A549 (cell line): ENCODE measurements at regions not wholly inside any gene's neighbourhood (a gene's known extent, or its start where the extent isn't known, plus 50 kb on each side); places are given as distances from the start of the nearest gene placed in this dataset.

Source experiments
- ATAC-seq, 2 experiments: fragments of 200-7000 bp in 1 of 2; fragments of >200 bp in 1 of 2; cut with Nextera tagmentation in 1 of 2; cut with Tn5 transposase in 1 of 2; 3 replicates each; pipeline versions ENCODE4 v1.8.0 to v1.9.1; 2018 to 2020; ENCODE audit warnings: mild to moderate bottlenecking in 1 of 2, moderate library complexity in 1 of 2
- CTCF ChIA-PET: fragments of 300-600 bp; sonication (Branson Sonifier 250); formaldehyde crosslinking; extraction: SDS; loops from one replicate; lab custom pipeline; 2021; ENCODE audit warnings: antibody characterized with exemption, inconsistent platforms; lab: Yijun Ruan, JAX
- POLR2A ChIA-PET: fragments of 350-600 bp; formaldehyde crosslinking; extraction: SDS; loops from one replicate; lab custom pipeline; 2021; ENCODE audit warnings: antibody characterized with exemption, inconsistent platforms; lab: Yijun Ruan, JAX
- DNase-seq, 2 experiments: peaks; one replicate each; pipeline versions ENCODE4 v3.0.0 to v3.0.0-alpha.2; 2011 to 2016; ENCODE audit warnings: low read depth in 1 of 2, low spot score in 1 of 2
- FAIRE-seq: peaks from 2 replicates; lab custom pipeline; 2011; peaks lifted over from hg19 to GRCh38; lab: Jason Lieb, UNC
- H3K27ac ChIP-seq, 2 experiments: fragments of >200 bp; sonication (Bioruptor Twin); formaldehyde crosslinking; 3 replicates each; pipeline ENCODE4 v1.5.1; 2016 to 2017
- H3K4me1 ChIP-seq: fragments of >200 bp; sonication (Bioruptor Twin); formaldehyde crosslinking; 3 replicates; pipeline ENCODE4 v1.6.1; 2016
- H3K4me2 ChIP-seq: fragments of >200 bp; sonication (Bioruptor Twin); formaldehyde crosslinking; 3 replicates; pipeline ENCODE4 v1.6.1; 2016
- H3K4me3 ChIP-seq: fragments of >200 bp; sonication (Bioruptor Twin); formaldehyde crosslinking; 3 replicates; pipeline ENCODE4 v1.5.1; 2016
- H3K9me3 ChIP-seq: fragments of >200 bp; sonication (Bioruptor Twin); formaldehyde crosslinking; 3 replicates; pipeline ENCODE4 v1.6.1; 2016
- CBX2 ChIP-seq: fragments of 200-600 bp; sonication (generic); IDR thresholded peaks from 2 replicates; pipeline ENCODE4 v1.6.1; 2016; ENCODE audit warnings: low read depth, mild to moderate bottlenecking, borderline replicate concordance
- CBX8 ChIP-seq: fragments of 200-600 bp; sonication (generic); IDR thresholded peaks from 2 replicates; pipeline ENCODE4 v1.6.1; 2016
- CHD2 ChIP-seq: fragments of 150-350 bp; IDR thresholded peaks from 2 replicates; pipeline ENCODE4 v1.6.1; 2014; ENCODE audit warnings: low read length; ENCODE audit not compliant: partially characterized antibody
- FOSB ChIP-seq: fragments of 250-450 bp; sonication (Bioruptor Pico); IDR thresholded peaks from 2 replicates; pipeline ENCODE4 v1.5.0; 2020; ENCODE audit warnings: mild to moderate bottlenecking, moderate library complexity
- FOSL2 ChIP-seq, 2 experiments: fragments of 450-650 bp in 1 of 2; fragments of >200 bp in 1 of 2; sonication (Bioruptor Twin) in 1 of 2; formaldehyde crosslinking; IDR thresholded peaks; 2 replicates each; pipeline versions ENCODE4 v1.5.0 to v1.6.1; 2016 to 2020; ENCODE audit warnings: mild to moderate bottlenecking in 1 of 2, moderate library complexity in 1 of 2
- HDAC2 ChIP-seq: fragments of 200-600 bp; sonication (generic); IDR thresholded peaks from 2 replicates; pipeline ENCODE4 v1.6.1; 2016
- HOXA7 ChIP-seq: fragments of 250-450 bp; sonication (Bioruptor Pico); IDR thresholded peaks from 2 replicates; pipeline ENCODE4 v1.5.0; 2020; ENCODE audit warnings: mild to moderate bottlenecking, moderate library complexity
- HOXB5 ChIP-seq: fragments of 250-450 bp; sonication (Bioruptor Pico); IDR thresholded peaks from 2 replicates; pipeline ENCODE4 v1.5.0; 2020; ENCODE audit warnings: mild to moderate bottlenecking, moderate library complexity
- KDM1A ChIP-seq: fragments of 200-600 bp; sonication (generic); IDR thresholded peaks from 2 replicates; pipeline ENCODE4 v1.6.1; 2016; ENCODE audit warnings: low read depth, mild to moderate bottlenecking
- KDM5A ChIP-seq: fragments of 200-600 bp; sonication (generic); IDR thresholded peaks from 2 replicates; pipeline ENCODE4 v1.6.1; 2016; ENCODE audit warnings: antibody characterized with exemption, mild to moderate bottlenecking
- MAFK ChIP-seq: fragments of 450-650 bp; IDR thresholded peaks from 2 replicates; pipeline ENCODE4 v1.6.1; 2014; ENCODE audit not compliant: partially characterized antibody
- MAZ ChIP-seq: fragments of 150-350 bp; IDR thresholded peaks from 2 replicates; pipeline ENCODE4 v1.6.1; 2014; ENCODE audit warnings: antibody characterized with exemption, low read depth, low read length, borderline replicate concordance
- MYC ChIP-seq: IDR thresholded peaks from 2 replicates; pipeline ENCODE4 v1.6.1; 2012; ENCODE audit warnings: mild to moderate bottlenecking, inconsistent platforms, low read length, improper control_type of control experiment, borderline replicate concordance
- RAD21 ChIP-seq, 2 experiments: fragments of >200 bp in 1 of 2; sonication (Bioruptor Twin) in 1 of 2; formaldehyde crosslinking in 1 of 2; IDR thresholded peaks in 1 of 2; conservative IDR thresholded peaks in 1 of 2; 2 replicates in 1 of 2; 3 replicates in 1 of 2; pipeline ENCODE4 v1.6.1; 2012 to 2018; ENCODE audit warnings: inconsistent platforms in 1 of 2
- RCOR1 ChIP-seq: fragments of 150-350 bp; IDR thresholded peaks from 2 replicates; pipeline ENCODE4 v1.6.1; 2014; ENCODE audit warnings: antibody characterized with exemption, low read length, low read depth
- RFX5 ChIP-seq: fragments of 450-650 bp; IDR thresholded peaks from 2 replicates; pipeline ENCODE4 v1.7.1; 2014; ENCODE audit warnings: antibody characterized with exemption, mild to moderate bottlenecking, moderate library complexity
- RNF2 ChIP-seq: fragments of 200-600 bp; sonication (generic); IDR thresholded peaks from 2 replicates; pipeline ENCODE4 v1.6.1; 2016; ENCODE audit warnings: low read depth, mild to moderate bottlenecking, antibody characterized with exemption, moderate library complexity, borderline replicate concordance
- SMC3 ChIP-seq: fragments of >200 bp; sonication (Bioruptor Twin); formaldehyde crosslinking; IDR thresholded peaks from 3 replicates; pipeline ENCODE4 v1.6.1; 2018; ENCODE audit warnings: inconsistent platforms
- TFCP2L1 ChIP-seq: fragments of 250-450 bp; sonication (Bioruptor Pico); IDR thresholded peaks from 2 replicates; pipeline ENCODE4 v1.5.0; 2021; ENCODE audit warnings: mild to moderate bottlenecking
- ZC3H11A ChIP-seq: fragments of 450-650 bp; IDR thresholded peaks from 2 replicates; pipeline ENCODE4 v1.6.1; 2014; ENCODE audit warnings: antibody characterized with exemption, mild to moderate bottlenecking
- WGBS: methylation state at CpG from one replicate; pipeline ENCODE4 v1.1.6; 2017; ENCODE audit errors: missing lambda C conversion rate; 5-methylcytosine and 5-hydroxymethylcytosine counted together
- TF ChIP-seq, protein P1 (sequence below): fragments of 450-650 bp; IDR thresholded peaks from 2 replicates; pipeline ENCODE4 v1.6.1; 2014; ENCODE audit warnings: antibody characterized with exemption
- TF ChIP-seq, protein P2 (sequence below): fragments of 250-450 bp; sonication (Bioruptor Pico); IDR thresholded peaks from 2 replicates; pipeline ENCODE4 v1.5.0; 2020; ENCODE audit warnings: low read depth, mild to moderate bottlenecking, moderate library complexity
- TF ChIP-seq, protein P3 (sequence below): IDR thresholded peaks from 2 replicates; pipeline ENCODE4 v1.6.1; 2012
- TF ChIP-seq, protein P4 (sequence below): fragments of >200 bp; sonication (Bioruptor Twin); formaldehyde crosslinking; IDR thresholded peaks from 3 replicates; pipeline ENCODE4 v1.5.1; 2016
- TF ChIP-seq, protein P5 (sequence below): IDR thresholded peaks from 2 replicates; pipeline ENCODE4 v1.6.1; 2012; ENCODE audit warnings: low read depth, borderline replicate concordance
- TF ChIP-seq, protein P6 (sequence below): fragments of >200 bp; sonication (Bioruptor Twin); formaldehyde crosslinking; IDR thresholded peaks from 3 replicates; pipeline ENCODE4 v1.6.1; 2016

DNA sequence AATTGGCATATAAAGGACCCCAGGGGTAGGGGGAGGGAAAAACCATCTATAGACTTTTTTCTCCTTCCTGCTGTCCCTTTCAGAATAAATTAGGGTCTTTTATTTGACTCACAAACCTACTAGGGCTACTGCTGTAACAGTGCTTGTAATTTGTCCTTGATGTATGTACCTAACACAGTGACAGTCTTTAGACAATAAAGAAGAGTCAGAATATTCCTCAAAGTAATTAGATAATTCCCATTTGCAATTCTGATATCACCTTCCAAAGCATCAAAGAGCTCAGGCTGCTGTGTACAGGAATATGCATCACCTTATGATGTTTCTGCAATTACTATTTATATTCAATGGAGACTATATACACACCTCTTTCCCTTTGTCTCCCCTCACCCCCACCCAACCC, 161.7 kb downstream of the MREG start:
- no peak for FAIRE-seq
- no peak for ATAC-seq

DNA sequence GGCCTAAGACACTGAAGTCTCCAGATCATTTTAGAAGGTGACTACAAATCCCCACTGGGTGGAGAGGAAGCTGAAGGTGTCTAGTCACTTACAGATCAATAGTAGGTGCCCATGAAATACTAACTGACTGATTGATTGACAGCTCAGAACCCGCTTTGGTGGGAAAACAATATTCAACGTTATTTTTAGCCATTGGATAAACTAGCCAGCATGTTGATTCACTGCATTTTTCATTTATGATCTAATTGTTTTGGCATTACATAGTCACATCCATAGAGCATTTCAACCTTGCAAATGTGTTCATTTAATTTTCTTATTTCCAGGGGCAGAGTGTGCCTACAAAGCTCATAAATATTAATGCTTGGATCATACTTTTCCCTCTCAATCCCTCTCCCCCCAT, 162.3 kb downstream of the MREG start:
- H3K4me2 ChIP-seq, result no peak overlapping the region
- TF ChIP-seq FOSL2 (IDR thresholded peaks at IDR 0.05) (no peak), FOSL2 (CRISPR knock-in tag; IDR thresholded peaks at IDR 0.05) (no peak), RAD21 (conservative IDR thresholded peaks at IDR 0.05 in 1 of 2, IDR thresholded peaks at IDR 0.05 in 1 of 2) (no peak), KDM1A (no peak), KDM5A (no peak), CHD2 (no peak), MAFK (no peak), HOXA7 (no peak), HOXB5 (CRISPR knock-in tag) (no peak), CBX8 (no peak), ZC3H11A (no peak), MYC (no peak), FOSB (no peak), TFCP2L1 (CRISPR knock-in tag) (no peak), HDAC2 (no peak)
- TF ChIP-seq, protein P1, sequence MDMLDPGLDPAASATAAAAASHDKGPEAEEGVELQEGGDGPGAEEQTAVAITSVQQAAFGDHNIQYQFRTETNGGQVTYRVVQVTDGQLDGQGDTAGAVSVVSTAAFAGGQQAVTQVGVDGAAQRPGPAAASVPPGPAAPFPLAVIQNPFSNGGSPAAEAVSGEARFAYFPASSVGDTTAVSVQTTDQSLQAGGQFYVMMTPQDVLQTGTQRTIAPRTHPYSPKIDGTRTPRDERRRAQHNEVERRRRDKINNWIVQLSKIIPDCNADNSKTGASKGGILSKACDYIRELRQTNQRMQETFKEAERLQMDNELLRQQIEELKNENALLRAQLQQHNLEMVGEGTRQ, result no peak
- TF ChIP-seq, protein P2, sequence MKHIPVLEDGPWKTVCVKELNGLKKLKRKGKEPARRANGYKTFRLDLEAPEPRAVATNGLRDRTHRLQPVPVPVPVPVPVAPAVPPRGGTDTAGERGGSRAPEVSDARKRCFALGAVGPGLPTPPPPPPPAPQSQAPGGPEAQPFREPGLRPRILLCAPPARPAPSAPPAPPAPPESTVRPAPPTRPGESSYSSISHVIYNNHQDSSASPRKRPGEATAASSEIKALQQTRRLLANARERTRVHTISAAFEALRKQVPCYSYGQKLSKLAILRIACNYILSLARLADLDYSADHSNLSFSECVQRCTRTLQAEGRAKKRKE (CRISPR knock-in tag), result no peak
- TF ChIP-seq, protein P3, sequence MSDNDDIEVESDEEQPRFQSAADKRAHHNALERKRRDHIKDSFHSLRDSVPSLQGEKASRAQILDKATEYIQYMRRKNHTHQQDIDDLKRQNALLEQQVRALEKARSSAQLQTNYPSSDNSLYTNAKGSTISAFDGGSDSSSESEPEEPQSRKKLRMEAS, result no peak
- CTCF ChIA-PET, result interaction anchor here (0.8 to 1.3 kb wide), 3 partner anchors 10 to 23 kb away, joined by 3 to 5 read pairs (median 4); no protein-coding TSS in a partner anchor
- H3K4me3 ChIP-seq, result no peak overlapping the region
- DNase-seq (no peak), ATAC-seq (no peak; a peak in 1 of 6 replicates), FAIRE-seq (no peak)
- 28% methylated on average over 2 of the region's 2 CpGs for WGBS
- POLR2A ChIA-PET, result no interaction called here
- H3K27ac ChIP-seq, result no peak overlapping the region
- peaks cover 8% of the 10 kb centered on the region; the same call in 2 of the 3 replicates for H3K4me1 ChIP-seq
- peaks cover 10% of the 10 kb centered on the region; the same call in 1 of the 3 replicates for H3K9me3 ChIP-seq

More for the DNA sequence above, 161.7 kb downstream of the MREG start:
- Histone ChIP-seq H3K9me3 (peaks cover 10% of the 10 kb centered on the region; the same call in 1 of the 3 replicates), H3K27ac (no peak overlapping the region), H3K4me3 (no peak overlapping the region), H3K4me1 (peaks cover 8% of the 10 kb centered on the region; the same call in 2 of the 3 replicates), H3K4me2 (no peak overlapping the region)
- ChIA-PET POLR2A (no interaction called here), CTCF (interaction anchor here (0.8 to 1.0 kb wide), 2 partner anchors 19 to 23 kb away, joined by 3 to 4 read pairs; no protein-coding TSS in a partner anchor)
- no peak for DNase-seq
- TF ChIP-seq, protein P4, sequence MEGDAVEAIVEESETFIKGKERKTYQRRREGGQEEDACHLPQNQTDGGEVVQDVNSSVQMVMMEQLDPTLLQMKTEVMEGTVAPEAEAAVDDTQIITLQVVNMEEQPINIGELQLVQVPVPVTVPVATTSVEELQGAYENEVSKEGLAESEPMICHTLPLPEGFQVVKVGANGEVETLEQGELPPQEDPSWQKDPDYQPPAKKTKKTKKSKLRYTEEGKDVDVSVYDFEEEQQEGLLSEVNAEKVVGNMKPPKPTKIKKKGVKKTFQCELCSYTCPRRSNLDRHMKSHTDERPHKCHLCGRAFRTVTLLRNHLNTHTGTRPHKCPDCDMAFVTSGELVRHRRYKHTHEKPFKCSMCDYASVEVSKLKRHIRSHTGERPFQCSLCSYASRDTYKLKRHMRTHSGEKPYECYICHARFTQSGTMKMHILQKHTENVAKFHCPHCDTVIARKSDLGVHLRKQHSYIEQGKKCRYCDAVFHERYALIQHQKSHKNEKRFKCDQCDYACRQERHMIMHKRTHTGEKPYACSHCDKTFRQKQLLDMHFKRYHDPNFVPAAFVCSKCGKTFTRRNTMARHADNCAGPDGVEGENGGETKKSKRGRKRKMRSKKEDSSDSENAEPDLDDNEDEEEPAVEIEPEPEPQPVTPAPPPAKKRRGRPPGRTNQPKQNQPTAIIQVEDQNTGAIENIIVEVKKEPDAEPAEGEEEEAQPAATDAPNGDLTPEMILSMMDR, result no peak
- TF ChIP-seq, protein P5, sequence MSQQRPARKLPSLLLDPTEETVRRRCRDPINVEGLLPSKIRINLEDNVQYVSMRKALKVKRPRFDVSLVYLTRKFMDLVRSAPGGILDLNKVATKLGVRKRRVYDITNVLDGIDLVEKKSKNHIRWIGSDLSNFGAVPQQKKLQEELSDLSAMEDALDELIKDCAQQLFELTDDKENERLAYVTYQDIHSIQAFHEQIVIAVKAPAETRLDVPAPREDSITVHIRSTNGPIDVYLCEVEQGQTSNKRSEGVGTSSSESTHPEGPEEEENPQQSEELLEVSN, result no peak
- no peak for TF ChIP-seq SMC3
- no peak for TF ChIP-seq RNF2
- TF ChIP-seq CBX2, result no peak
- TF ChIP-seq, protein P3, result no peak
- no peak for TF ChIP-seq MAZ
- no peak for TF ChIP-seq HOXB5 (CRISPR knock-in tag)
- no peak for TF ChIP-seq RCOR1
- no peak for TF ChIP-seq RFX5
- TF ChIP-seq HOXA7, result no peak
- TF ChIP-seq, protein P6, sequence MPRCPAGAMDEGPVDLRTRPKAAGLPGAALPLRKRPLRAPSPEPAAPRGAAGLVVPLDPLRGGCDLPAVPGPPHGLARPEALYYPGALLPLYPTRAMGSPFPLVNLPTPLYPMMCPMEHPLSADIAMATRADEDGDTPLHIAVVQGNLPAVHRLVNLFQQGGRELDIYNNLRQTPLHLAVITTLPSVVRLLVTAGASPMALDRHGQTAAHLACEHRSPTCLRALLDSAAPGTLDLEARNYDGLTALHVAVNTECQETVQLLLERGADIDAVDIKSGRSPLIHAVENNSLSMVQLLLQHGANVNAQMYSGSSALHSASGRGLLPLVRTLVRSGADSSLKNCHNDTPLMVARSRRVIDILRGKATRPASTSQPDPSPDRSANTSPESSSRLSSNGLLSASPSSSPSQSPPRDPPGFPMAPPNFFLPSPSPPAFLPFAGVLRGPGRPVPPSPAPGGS, result no peak
- no peak for TF ChIP-seq FOSB
